HCT116 (cell line): ENCODE measurements at regions not wholly inside any gene's neighbourhood (a gene's known extent, or its start where the extent isn't known, plus 50 kb on each side); places are given as distances from the start of the nearest gene placed in this dataset.

Experiments used
- ATAC-seq: fragments of 200-7000 bp; cut with Tn5 transposase; 2 replicates; pipeline ENCODE4 v1.9.1; 2020; ENCODE audit warnings: mild to moderate bottlenecking, moderate library complexity
- BruUV-seq: library from RNA; stranded (reverse); fragments of 400-500 nt; replicated peaks from 2 replicates; lab custom pipeline; 2021; lab: Mats Ljungman, UMichigan
- CTCF ChIA-PET: fragments of 300-600 bp; sonication (Branson Sonifier 250); formaldehyde crosslinking; loops from one replicate; lab custom pipeline; 2021; ENCODE audit warnings: antibody characterized with exemption; lab: Charles Lee
- POLR2A ChIA-PET: fragments of 300-600, 350-600 bp; sonication (Branson Sonifier 250); formaldehyde crosslinking; loops from one replicate; lab custom pipeline; 2021; ENCODE audit warnings: antibody characterized with exemption; lab: Charles Lee
- RAD21 ChIA-PET, 2 experiments: fragments of 300-600 bp; sonication (Branson Sonifier 250); formaldehyde crosslinking; loops; one replicate each; lab custom pipeline; 2023; ENCODE audit warnings: low total read pairs in 2 of 2; ENCODE audit not compliant: uncharacterized antibody in 2 of 2, unreplicated experiment in 2 of 2, low non-redundant PET in 1 of 2; lab: Charles Lee
- DNase-seq: peaks from one replicate; pipeline ENCODE4 v3.0.0-alpha.2; 2010; ENCODE audit warnings: low read depth, low spot score
- H2AFZ ChIP-seq: fragments of 200-600 bp; shearing (Covaris generic), sonication (generic); 2 replicates; pipeline ENCODE4 v1.6.1; 2017; ENCODE audit warnings: low read depth, mixed run types, mixed read lengths, antibody characterized with exemption, low read length; ENCODE audit not compliant: poor library complexity, severe bottlenecking
- H3K27ac ChIP-seq: 2 replicates; pipeline ENCODE4 v1.5.1; 2012; ENCODE audit warnings: low read depth, low read length
- H3K27me3 ChIP-seq: fragments of 200-600 bp; sonication (generic); 2 replicates; pipeline ENCODE4 v1.6.1; 2016; ENCODE audit warnings: mixed run types, low read length, mixed read lengths; ENCODE audit not compliant: insufficient read depth
- H3K36me3 ChIP-seq, 2 experiments: fragments of 200-500 bp in 1 of 2; fragments of 200-600 bp in 1 of 2; sonication (Bioruptor generic) in 1 of 2; sonication (generic) in 1 of 2; 2 replicates each; pipeline versions ENCODE4 v1.5.1 to v1.6.1; 2014 to 2016; ENCODE audit warnings: low read length in 2 of 2, inconsistent platforms in 1 of 2, mixed read lengths in 1 of 2, mixed run types in 1 of 2; ENCODE audit not compliant: insufficient read depth in 2 of 2, control insufficient read depth in 1 of 2
- H3K4me1 ChIP-seq, 2 experiments: fragments of 200-600 bp in 1 of 2; sonication (generic) in 1 of 2; 2 replicates each; pipeline versions ENCODE4 v1.5.1 to v1.6.1; 2012 to 2017; ENCODE audit warnings: low read length in 2 of 2, inconsistent platforms in 1 of 2, mild to moderate bottlenecking in 1 of 2, mixed read lengths in 1 of 2, mixed run types in 1 of 2, moderate library complexity in 1 of 2; ENCODE audit not compliant: insufficient read depth in 2 of 2, control insufficient read depth in 1 of 2
- H3K4me2 ChIP-seq: fragments of 200-600 bp; sonication (generic); 2 replicates; pipeline ENCODE4 v1.6.1; 2017; ENCODE audit warnings: mixed run types, low read length, mixed read lengths
- H3K4me3 ChIP-seq, 2 experiments: fragments of 200-600 bp in 1 of 2; sonication (generic) in 1 of 2; replicated peaks in 1 of 2; 2 replicates each; pipeline ENCODE4 v1.5.1; 2011 to 2016; ENCODE audit warnings: low read length in 2 of 2, control low read depth in 1 of 2, low read depth in 1 of 2, mild to moderate bottlenecking in 1 of 2, mixed read lengths in 1 of 2, mixed run types in 1 of 2
- H3K79me2 ChIP-seq: fragments of 200-600 bp; sonication (generic); 2 replicates; pipeline ENCODE4 v1.6.1; 2017; ENCODE audit warnings: mild to moderate bottlenecking, mixed run types, low read length, moderate library complexity, mixed read lengths; ENCODE audit not compliant: insufficient read depth
- H3K9ac ChIP-seq: fragments of 200-600 bp; sonication (generic); 2 replicates; pipeline ENCODE4 v1.6.1; 2016; ENCODE audit warnings: low read length, mixed read lengths
- H3K9me2 ChIP-seq: fragments of 200-600 bp; sonication (generic), shearing (Covaris generic); 2 replicates; pipeline ENCODE4 v1.6.1; 2017; ENCODE audit warnings: mixed run types, mild to moderate bottlenecking, moderate library complexity; ENCODE audit not compliant: insufficient read depth
- H3K9me3 ChIP-seq, 2 experiments: fragments of 200-500 bp in 1 of 2; fragments of 200-600 bp in 1 of 2; sonication (Bioruptor generic) in 1 of 2; sonication (generic) in 1 of 2; 2 replicates each; pipeline ENCODE4 v1.6.1; 2014 to 2017; ENCODE audit warnings: low read length in 2 of 2, mixed read lengths in 2 of 2, inconsistent platforms in 1 of 2, low read depth in 1 of 2, mild to moderate bottlenecking in 1 of 2, mixed run types in 1 of 2, moderate library complexity in 1 of 2; ENCODE audit not compliant: control insufficient read depth in 1 of 2, insufficient read depth in 1 of 2
- H4K20me1 ChIP-seq: fragments of 200-600 bp; sonication (generic), shearing (Covaris generic); 2 replicates; pipeline ENCODE4 v1.6.1; 2017; ENCODE audit warnings: mixed run types, mild to moderate bottlenecking, moderate library complexity; ENCODE audit not compliant: insufficient read depth
- ATF3 ChIP-seq: IDR thresholded peaks from 2 replicates; pipeline ENCODE4 v1.6.1; 2012
- CBX3 ChIP-seq: IDR thresholded peaks from 2 replicates; pipeline ENCODE4 v1.6.1; 2012; ENCODE audit warnings: low read depth
- CEBPB ChIP-seq: IDR thresholded peaks from 2 replicates; pipeline ENCODE4 v1.6.1; 2012; ENCODE audit warnings: low read depth
- CTCF ChIP-seq, 3 experiments: fragments of 200-600 bp in 1 of 3; sonication (generic) in 1 of 3; IDR thresholded peaks in 2 of 3; conservative IDR thresholded peaks in 1 of 3; 2 replicates each; pipeline ENCODE4 v1.5.1; 2012 to 2017; ENCODE audit warnings: low read depth in 2 of 3, low read length in 2 of 3, antibody characterized with exemption in 1 of 3, borderline replicate concordance in 1 of 3, control low read depth in 1 of 3, mild to moderate bottlenecking in 1 of 3, mixed read lengths in 1 of 3, mixed run types in 1 of 3, moderate library complexity in 1 of 3; ENCODE audit not compliant: insufficient read depth in 1 of 3
- EGR1 ChIP-seq: IDR thresholded peaks from 2 replicates; pipeline ENCODE4 v1.6.1; 2012; ENCODE audit warnings: low read depth
- ELF1 ChIP-seq: IDR thresholded peaks from 2 replicates; pipeline ENCODE4 v1.6.1; 2012; ENCODE audit warnings: low read depth, borderline replicate concordance
- EZH2 ChIP-seq: fragments of 200-600 bp; sonication (generic); IDR thresholded peaks from 2 replicates; pipeline ENCODE4 v1.6.1; 2017; ENCODE audit warnings: antibody characterized with exemption, mixed run types
- EZH2phosphoT487 ChIP-seq: fragments of 200-600 bp; IDR thresholded peaks from 2 replicates; pipeline ENCODE4 v1.6.1; 2018; ENCODE audit warnings: antibody characterized with exemption, borderline replicate concordance
- FOSL1 ChIP-seq: IDR thresholded peaks from 2 replicates; pipeline ENCODE4 v1.6.1; 2012; ENCODE audit warnings: low read depth
- JUND ChIP-seq: IDR thresholded peaks from 2 replicates; pipeline ENCODE4 v1.6.1; 2012
- MAX ChIP-seq: IDR thresholded peaks from 2 replicates; pipeline ENCODE4 v1.6.1; 2012
- POLR2A ChIP-seq: IDR thresholded peaks from 2 replicates; pipeline ENCODE4 v1.7.0; 2011; ENCODE audit warnings: borderline replicate concordance; ENCODE audit not compliant: insufficient read depth, insufficient read length; ENCODE audit errors: extremely low read depth
- POLR2AphosphoS5 ChIP-seq: IDR thresholded peaks from 2 replicates; pipeline ENCODE4 v1.6.1; 2011; ENCODE audit warnings: mild to moderate bottlenecking, low read depth, low read length, moderate library complexity
- RAD21 ChIP-seq: IDR thresholded peaks from 2 replicates; pipeline ENCODE4 v1.6.1; 2012; ENCODE audit warnings: low read depth, mild to moderate bottlenecking
- REST ChIP-seq: IDR thresholded peaks from 2 replicates; pipeline ENCODE4 v1.6.1; 2012; ENCODE audit warnings: low read depth
- SIN3A ChIP-seq: IDR thresholded peaks from 2 replicates; pipeline ENCODE4 v1.6.1; 2012; ENCODE audit warnings: low read depth
- SP1 ChIP-seq: IDR thresholded peaks from 2 replicates; pipeline ENCODE4 v1.6.1; 2012; ENCODE audit warnings: low read depth
- SRF ChIP-seq: IDR thresholded peaks from 2 replicates; pipeline ENCODE4 v1.6.1; 2012; ENCODE audit warnings: low read depth
- YY1 ChIP-seq: IDR thresholded peaks from 2 replicates; pipeline ENCODE4 v1.6.1; 2011; ENCODE audit warnings: low read length, low read depth, moderate library complexity, mild to moderate bottlenecking; ENCODE audit not compliant: insufficient replicate concordance; ENCODE audit errors: extremely low read depth
- intact Hi-C: fragments of 100-400 bp; cut with micrococcal nuclease; formaldehyde crosslinking; loops from 2 replicates; pipeline ENCODE4 v1.10.0; 2022

GRCh38 chr4:66840178-66840577 lies 705.1 kb downstream of the CENPC start:
- ATAC-seq (no peak), DNase-seq (no peak)
- Histone ChIP-seq H3K4me1 (no peaks in the 10 kb centered on the region), H4K20me1 (no peaks in the 10 kb centered on the region), H3K9ac (no peak overlapping the region), H3K9me3 (peaks cover 0 to 23% of the 10 kb centered on the region in 2 experiments; a peak in 2 of 4 replicates), H3K27me3 (no peaks in the 10 kb centered on the region), H3K4me2 (no peak overlapping the region), H3K36me3 (no peaks in the 10 kb centered on the region), H3K4me3 (no peak overlapping the region), H3K9me2 (no peaks in the 10 kb centered on the region), H3K27ac (no peak overlapping the region), H3K79me2 (no peaks in the 10 kb centered on the region), H2AFZ (no peak overlapping the region)
- CTCF ChIA-PET, result no interaction called here
- intact Hi-C loops, result no loop called here
- TF ChIP-seq SP1, result no peak
- no peak for TF ChIP-seq ELF1
- no peak for TF ChIP-seq CTCF (IDR thresholded peaks at IDR 0.05 in 2 of 3, conservative IDR thresholded peaks at IDR 0.05 in 1 of 3; ENCODE audit: borderline replicate concordance in 1 of 3, insufficient read depth in 1 of 3, low read depth in 2 of 3, low read length in 2 of 3)
- TF ChIP-seq REST, result no peak
- no peak for TF ChIP-seq CBX3
- no peak for TF ChIP-seq EZH2phosphoT487
- TF ChIP-seq ATF3, result no peak
- no peak for TF ChIP-seq SIN3A
- no peak for TF ChIP-seq MAX
- TF ChIP-seq FOSL1, result no peak
- no peak for TF ChIP-seq EZH2
- TF ChIP-seq POLR2AphosphoS5, result no peak
- no peak for TF ChIP-seq EGR1
- no peak for TF ChIP-seq JUND
- TF ChIP-seq POLR2A, result no peak
- TF ChIP-seq YY1, result no peak
- TF ChIP-seq SRF, result no peak
- no peak for TF ChIP-seq RAD21
- TF ChIP-seq CEBPB, result no peak
- RAD21 ChIA-PET, result no interaction called here
- BruUV-seq, result no TSS peak
- POLR2A ChIA-PET, result no interaction called here
